ENCODE measurements at regions not wholly inside any gene's neighbourhood (a gene's known extent, or its start where the extent isn't known, plus 50 kb on each side); places are given as distances from the start of the nearest gene placed in this dataset.
"Not testable (repeated sequence)": the region's sequence is repeated elsewhere in the genome, so short reads cannot be mapped to it uniquely, and the experiment has no call there.

GRCh38 chr3:198147993-198148392 lies 188.0 kb downstream of the LMLN start:
- not testable (repeated sequence) for DNase-seq (ENCODE audit: low read depth)

GRCh38 chr3:198149904-198150303 lies 189.9 kb downstream of the LMLN start:
- not testable (repeated sequence) for DNase-seq (ENCODE audit: low read depth)

GRCh38 chr3:198151867-198152266 lies 191.8 kb downstream of the LMLN start:
- not testable (repeated sequence) for DNase-seq (ENCODE audit: low read depth)

- DNase-seq (ENCODE audit: low read depth), result not testable (repeated sequence)
Measured at GRCh38 chr3:198155771-198156170, 195.8 kb downstream of the LMLN start.

- DNase-seq (ENCODE audit: low read depth), result not testable (repeated sequence)
Measured at GRCh38 chr3:198157231-198157868, 197.3 kb downstream of the LMLN start.

- not testable (repeated sequence) for DNase-seq (ENCODE audit: low read depth)
Measured at GRCh38 chr3:198158007-198158406, 198.0 kb downstream of the LMLN start.

GRCh38 chr3:198167339-198168039 lies 207.5 kb downstream of the LMLN start:
- peak; percentile 18 for DNase-seq (ENCODE audit: low read depth)

GRCh38 chr3:198170781-198171180 lies 210.8 kb downstream of the LMLN start:
- not testable (repeated sequence) for DNase-seq (ENCODE audit: low read depth)

GRCh38 chr3:198173080-198173479 lies 213.1 kb downstream of the LMLN start:
- DNase-seq (ENCODE audit: low read depth), result not testable (repeated sequence)

GRCh38 chr3:198173929-198174574 lies 214.0 kb downstream of the LMLN start:
- DNase-seq (ENCODE audit: low read depth), result not testable (repeated sequence)
